Mesodermal cell (in vitro differentiated cells): ENCODE measurements at regions not wholly inside any gene's neighbourhood (a gene's known extent, or its start where the extent isn't known, plus 50 kb on each side); places are given as distances from the start of the nearest gene placed in this dataset.

Source experiments
- H3K27ac ChIP-seq: 2 replicates; pipeline ENCODE4 v1.7.0; 2013; ENCODE audit warnings: mild to moderate bottlenecking, low read depth, low read length, moderate library complexity; ENCODE audit not compliant: severe bottlenecking
- H3K36me3 ChIP-seq: 2 replicates; pipeline ENCODE4 v1.7.1; 2013; ENCODE audit warnings: mild to moderate bottlenecking, low read length, moderate library complexity; ENCODE audit not compliant: control insufficient read depth, insufficient read depth
- H3K4me1 ChIP-seq: one replicate; pipeline ENCODE4 v1.7.1; 2013; ENCODE audit warnings: mild to moderate bottlenecking, low read length; ENCODE audit not compliant: insufficient read depth, control insufficient read depth, poor library complexity, severe bottlenecking
- H3K4me3 ChIP-seq: 2 replicates; pipeline ENCODE4 v1.7.0; 2013; ENCODE audit warnings: low read length, control low read depth, mild to moderate bottlenecking; ENCODE audit not compliant: insufficient read depth, poor library complexity, severe bottlenecking; ENCODE audit errors: extremely low read depth
- H3K9me3 ChIP-seq: 2 replicates; pipeline ENCODE4 v1.7.1; 2013; ENCODE audit warnings: mild to moderate bottlenecking, low read length, moderate library complexity; ENCODE audit not compliant: control insufficient read depth
- WGBS, 2 experiments: methylation state at CpG; one replicate each; pipeline ENCODE4 v1.1.5; 2013; ENCODE audit warnings: missing lambda C conversion rate in 2 of 2; ENCODE audit not compliant: insufficient coverage in 2 of 2; 5-methylcytosine and 5-hydroxymethylcytosine counted together

DNA sequence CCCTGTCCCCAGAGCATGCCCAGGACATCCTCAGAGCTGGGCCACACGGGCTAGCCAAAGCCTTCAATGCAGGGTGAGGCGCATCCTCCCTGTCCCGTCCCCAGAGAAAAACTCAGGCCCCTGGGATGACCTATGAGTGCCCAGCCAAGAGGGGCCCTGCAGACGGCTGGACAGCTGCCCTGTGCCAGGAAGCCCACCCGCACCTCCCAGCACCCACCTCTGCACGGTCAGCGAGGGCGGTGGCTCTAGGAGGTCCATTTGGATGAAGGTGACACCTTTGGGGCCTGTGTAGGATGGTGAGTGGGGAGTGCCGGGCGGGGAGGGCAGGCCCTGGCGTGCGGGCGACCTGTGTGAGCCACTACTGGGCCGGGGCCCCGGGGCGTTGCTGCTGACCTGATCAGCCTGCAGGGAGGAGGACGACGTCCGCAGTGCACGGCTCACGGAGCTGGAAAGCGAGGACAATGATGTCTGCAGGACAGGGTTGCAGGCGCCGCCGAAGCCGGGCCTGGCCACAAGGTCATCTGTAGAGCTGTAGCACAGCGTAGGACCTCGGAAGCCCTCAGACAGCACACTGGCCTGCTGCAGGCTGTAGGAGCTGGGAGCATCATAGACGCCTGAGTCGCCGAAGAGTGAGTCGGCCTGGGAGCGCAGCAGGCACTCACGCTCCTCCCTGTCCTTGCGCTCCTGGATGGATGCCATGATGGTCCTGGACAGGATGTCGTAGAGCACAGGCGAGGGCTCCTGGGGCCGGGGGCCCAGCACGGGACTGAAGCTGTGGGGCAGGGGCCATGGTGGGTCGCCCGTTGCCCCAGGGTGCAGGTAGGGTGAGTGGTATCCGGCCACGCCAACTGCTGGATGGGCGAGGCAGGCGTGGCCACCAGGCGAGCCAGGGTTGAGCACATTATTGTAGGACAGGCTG lies 180.5 kb downstream of the IGLL1 start:
- Histone ChIP-seq H3K4me1 (peaks cover 21% of the 10 kb centered on the region), H3K4me3 (no peak overlapping the region), H3K36me3 (peaks cover 14% of the 10 kb centered on the region), H3K27ac (no peak overlapping the region), H3K9me3 (no peaks in the 10 kb centered on the region)
- 93 to 96% methylated on average over 40 to 45 of the region's 46 CpGs for WGBS, 2 experiments

DNA sequence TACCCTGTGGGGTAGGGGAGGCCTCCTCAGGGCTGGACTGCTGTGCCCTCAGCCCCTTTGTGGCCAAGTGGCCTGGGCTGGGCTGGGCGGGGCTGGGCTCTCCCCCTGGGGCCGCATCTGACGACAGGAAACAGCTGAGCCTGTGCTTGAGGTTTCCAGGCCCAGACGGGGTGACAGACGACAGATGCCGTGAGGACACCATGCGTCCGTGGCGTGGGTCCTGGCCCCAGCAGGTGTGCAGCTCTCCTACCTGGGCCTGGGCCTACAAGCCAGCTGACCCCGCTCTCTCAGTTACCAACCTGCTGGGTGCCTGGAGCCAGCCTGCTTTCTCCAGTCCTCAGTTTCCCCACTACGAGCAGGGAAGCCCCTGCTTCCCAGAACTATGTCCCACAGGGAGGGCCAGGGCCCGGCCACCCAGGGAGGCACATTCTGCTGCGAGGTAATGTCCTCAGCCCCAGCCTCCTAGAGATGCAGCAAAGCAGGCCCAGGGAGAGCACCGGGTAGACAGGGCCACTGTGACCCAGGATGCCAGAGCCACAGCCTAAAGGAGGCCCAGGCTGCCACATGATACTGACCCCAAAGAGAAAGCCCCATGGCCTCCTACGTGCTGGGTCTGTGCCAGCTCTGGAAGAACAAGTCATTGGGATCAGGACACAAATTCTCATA lies 181.3 kb downstream of the IGLL1 start:
- Histone ChIP-seq H3K9me3 (no peaks in the 10 kb centered on the region), H3K36me3 (peaks cover 14% of the 10 kb centered on the region), H3K4me3 (no peak overlapping the region), H3K27ac (no peak overlapping the region), H3K4me1 (peaks cover 21% of the 10 kb centered on the region)
- WGBS, 2 experiments, result 88% methylated on average over 9 to 14 of the region's 15 CpGs

DNA sequence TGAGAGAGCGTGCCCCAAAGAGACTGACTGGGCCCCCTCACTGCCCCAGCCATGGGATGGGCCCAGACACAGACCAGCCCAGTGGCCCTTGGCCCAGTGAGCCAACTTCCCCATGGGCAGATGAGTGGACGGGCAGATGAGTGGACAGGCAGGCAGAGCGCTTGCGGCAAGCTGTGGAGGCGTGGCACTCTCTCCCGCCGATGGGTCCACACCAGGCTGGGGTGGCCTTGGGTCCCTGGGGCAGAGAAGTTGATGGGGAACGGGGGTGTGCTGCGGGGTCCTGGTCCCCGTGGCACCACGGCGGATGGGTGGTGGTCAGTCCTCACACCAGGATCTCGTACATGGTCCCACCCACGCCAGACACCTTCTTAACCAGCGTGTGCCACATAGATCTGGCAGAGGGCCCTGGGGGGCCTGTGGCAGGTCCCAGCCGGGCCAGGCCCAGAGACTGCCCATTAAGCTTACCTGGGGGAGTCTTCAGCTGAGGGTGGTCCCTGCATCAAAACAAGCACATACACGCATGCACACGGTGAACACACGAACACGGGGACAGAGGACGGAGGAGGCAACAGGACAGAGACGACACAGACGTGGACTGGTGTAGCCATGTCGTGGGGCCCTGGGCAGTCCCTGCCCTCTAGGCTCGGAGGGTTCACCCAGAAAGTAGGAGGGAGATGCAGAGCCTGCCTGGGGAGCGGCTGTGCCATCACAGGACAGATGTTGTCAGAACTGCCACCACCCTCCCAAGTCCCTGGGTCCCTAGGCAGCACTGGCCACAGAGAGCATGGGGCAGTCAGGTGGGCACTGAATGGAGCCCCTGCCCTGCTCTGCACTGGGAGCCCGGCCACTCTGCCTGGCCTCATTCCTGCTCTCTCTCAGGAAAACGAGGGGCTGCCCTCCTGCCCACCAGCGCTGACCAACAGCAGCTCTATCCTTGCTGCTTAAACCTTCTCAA lies 182.2 kb downstream of the IGLL1 start:
- H3K27ac ChIP-seq, result no peak overlapping the region
- H3K4me3 ChIP-seq, result no peak overlapping the region
- peaks cover 14% of the 10 kb centered on the region for H3K36me3 ChIP-seq
- peaks cover 17% of the 10 kb centered on the region for H3K4me1 ChIP-seq
- no peaks in the 10 kb centered on the region for H3K9me3 ChIP-seq
- WGBS, 2 experiments, result 90 to 94% methylated on average over 23 to 29 of the region's 29 CpGs

DNA sequence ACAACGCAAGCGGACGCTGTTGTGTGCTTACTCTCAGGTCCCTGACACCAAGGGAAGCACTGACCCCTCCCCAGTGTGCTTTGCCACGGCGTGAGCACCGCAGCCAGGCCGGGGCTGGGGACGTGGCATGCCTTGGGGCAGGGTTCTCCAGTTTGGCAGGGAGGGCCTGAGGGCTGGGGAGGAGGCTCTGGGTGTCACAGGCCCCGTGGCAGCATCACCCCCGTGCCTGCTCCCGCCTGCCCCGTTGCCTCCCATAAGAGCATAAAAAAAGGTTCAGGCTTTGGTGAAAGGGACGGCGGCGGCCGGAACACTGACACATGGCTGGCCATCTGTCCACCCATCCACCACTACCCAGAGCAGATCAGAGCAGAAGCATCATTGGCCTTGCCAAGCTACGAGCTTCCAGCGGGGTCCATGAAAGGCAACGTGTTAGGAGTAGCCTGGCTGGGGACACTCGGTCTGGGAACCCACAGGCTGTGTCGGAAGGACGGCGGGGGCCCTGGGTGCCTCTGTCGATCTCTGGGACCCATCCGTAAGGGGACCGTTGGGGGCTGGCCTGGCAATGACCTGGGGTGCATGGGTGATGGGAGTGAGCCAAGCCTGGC lies 183.0 kb downstream of the IGLL1 start:
- 93 to 95% methylated on average over 21 to 23 of the region's 26 CpGs for WGBS, 2 experiments

DNA sequence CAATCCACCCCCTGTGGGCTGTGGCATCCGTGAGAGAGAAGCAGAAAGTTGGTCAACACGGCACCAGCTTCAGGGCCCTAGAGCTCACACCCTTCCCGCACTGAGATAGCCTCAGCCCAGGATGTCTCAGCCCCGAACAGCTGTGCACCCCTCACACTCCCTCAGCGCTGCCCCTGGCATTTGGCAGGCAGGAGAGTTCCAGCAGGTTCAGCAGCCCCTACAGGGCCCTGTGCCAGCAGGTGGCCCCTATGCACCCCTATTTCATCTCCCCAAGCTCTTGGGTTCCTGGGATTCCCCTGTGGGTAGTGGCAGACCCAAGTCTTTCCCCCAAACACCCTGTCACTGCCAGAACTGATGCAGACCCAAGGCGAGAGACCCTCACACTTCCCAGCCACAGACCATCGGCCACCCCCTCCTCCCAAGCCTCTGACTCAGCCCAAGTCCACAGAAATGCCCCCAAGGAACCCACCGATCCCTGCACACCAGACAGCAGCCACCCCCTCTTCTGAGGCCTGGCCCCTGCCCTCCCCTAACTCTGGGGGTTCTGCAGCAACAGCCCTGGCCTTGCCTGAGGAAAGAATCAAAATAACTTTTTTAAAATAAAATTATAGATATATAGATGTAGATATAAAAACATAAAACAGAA lies 183.6 kb downstream of the IGLL1 start:
- Histone ChIP-seq H3K4me3 (no peak overlapping the region), H3K36me3 (peaks cover 14% of the 10 kb centered on the region), H3K9me3 (no peaks in the 10 kb centered on the region), H3K4me1 (peaks cover 15% of the 10 kb centered on the region), H3K27ac (no peak overlapping the region)
- 84 to 92% methylated on average over 4 to 8 of the region's 8 CpGs for WGBS, 2 experiments

More for the DNA sequence above, 183.0 kb downstream of the IGLL1 start:
- Histone ChIP-seq H3K9me3 (no peaks in the 10 kb centered on the region), H3K36me3 (peaks cover 14% of the 10 kb centered on the region), H3K27ac (no peak overlapping the region), H3K4me1 (peaks cover 15% of the 10 kb centered on the region), H3K4me3 (no peak overlapping the region)

DNA sequence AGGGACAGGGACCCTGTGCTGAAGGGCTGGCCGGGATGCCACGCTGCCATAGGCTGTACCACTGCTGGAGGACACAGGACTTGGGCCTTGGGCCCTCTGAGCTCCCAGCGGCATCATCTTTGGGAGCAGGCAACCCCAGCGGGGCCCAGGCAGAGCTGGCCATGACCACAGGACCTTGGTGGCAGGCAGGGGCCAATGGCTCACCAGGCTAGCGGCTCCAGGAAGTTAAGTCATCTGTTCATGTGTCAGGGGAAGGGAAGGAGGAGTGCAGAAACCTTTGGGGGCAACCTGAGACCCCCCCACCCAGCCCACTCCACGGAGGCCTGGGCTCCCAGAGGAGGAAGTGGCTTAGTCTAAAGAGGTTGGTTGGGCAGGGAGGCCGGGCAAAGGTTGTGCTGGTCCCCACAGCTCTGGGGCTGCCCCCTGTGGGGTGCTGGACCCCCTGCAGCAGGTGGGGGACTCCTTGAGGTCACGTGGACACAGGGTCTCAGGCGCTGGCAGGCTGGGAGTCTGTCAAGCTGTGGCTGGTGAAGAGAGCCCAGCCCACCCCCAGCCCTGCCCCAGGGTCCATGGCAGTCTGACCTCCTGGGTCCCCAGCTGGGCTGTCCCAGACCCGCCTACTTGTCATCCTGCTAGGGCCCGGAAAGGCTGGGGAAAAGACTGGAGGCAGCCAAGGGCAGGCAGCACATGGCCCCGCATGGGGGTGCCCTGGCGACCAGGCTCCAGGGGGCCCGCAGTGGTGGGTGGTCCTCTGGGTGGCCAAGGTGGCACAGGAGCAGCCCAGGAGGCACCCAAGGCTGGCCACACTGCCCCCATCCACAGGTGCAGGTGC lies 184.3 kb downstream of the IGLL1 start:
- H3K36me3 ChIP-seq, result peaks cover 14% of the 10 kb centered on the region
- no peak overlapping the region for H3K4me3 ChIP-seq
- no peak overlapping the region for H3K27ac ChIP-seq
- 93% methylated on average over 11 to 12 of the region's 14 CpGs for WGBS, 2 experiments
- H3K9me3 ChIP-seq, result no peaks in the 10 kb centered on the region
- H3K4me1 ChIP-seq, result peaks cover 13% of the 10 kb centered on the region

DNA sequence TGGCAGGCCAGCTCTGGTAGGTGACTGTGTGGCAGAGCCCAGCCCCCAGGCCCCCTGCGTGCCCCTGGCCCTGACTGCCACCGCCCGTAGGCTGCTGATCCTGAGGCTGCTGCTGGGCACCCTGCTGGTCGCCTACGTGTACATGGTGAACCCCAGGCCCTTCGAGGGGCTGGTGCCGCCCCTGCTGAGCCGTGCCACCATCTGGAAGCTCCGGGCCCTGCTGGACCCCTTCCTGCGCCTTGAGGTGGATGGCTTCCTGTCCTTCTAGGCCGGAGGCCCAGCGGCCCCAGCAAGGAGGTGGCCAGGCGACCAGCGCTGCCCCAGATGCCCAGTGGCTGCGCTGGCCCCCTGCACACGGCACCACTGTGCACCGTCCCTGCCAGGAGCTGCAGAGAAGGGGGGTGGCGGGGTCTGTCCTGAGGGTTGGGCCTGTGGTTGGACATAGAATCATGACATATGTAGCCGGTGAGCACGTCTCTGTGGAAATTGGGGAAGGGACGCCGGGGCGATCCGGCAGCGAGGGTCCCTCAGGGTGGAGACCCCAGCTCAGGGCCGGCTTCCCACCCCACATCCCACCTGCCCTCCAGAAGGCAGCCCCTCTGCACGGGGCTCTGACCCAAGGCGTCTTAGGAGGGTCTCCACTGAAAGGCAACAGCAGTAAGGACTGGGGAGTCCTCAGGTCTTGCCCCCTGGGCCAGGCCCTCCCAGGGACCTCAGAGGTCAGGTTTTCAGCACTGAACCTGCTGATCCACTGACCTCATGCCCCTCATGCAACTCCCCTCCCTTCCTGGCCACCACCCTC lies 185.4 kb downstream of the IGLL1 start:
- Histone ChIP-seq H3K4me1 (peaks cover 7% of the 10 kb centered on the region), H3K27ac (no peak overlapping the region)
- WGBS, 2 experiments, result 93 to 94% methylated on average over 19 to 23 of the region's 28 CpGs

DNA sequence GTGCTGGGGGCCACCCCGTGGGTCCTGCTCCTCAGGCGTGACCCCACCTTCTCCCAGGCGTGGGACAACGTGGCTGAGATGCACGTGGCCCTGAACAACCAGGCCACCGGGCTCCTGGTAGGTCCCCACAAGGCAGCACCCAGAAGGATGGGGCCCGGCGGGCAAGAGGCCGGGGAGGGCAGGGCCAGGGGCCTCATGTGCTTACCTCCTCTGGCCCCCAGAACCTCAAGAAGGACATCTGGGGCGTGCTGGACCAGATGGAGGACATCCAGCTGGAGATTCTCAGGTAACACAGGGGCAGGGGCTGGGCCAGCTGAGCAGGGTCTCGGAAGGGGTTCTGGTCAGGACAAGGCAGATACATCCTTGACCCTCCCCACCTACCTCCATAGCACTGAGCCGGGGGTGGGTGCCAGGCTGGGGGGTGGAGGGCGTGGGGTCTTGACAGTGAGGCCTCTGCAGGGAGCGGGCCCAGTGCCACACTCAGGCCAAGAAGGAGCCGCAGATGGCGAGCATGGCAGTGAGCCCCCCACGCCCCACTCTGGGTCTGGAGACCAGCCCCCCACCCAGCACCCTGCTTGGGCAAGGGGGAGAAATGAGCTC lies 186.3 kb downstream of the IGLL1 start:
- H3K36me3 ChIP-seq, result peaks cover 14% of the 10 kb centered on the region
- no peak overlapping the region for H3K4me3 ChIP-seq
- 94% methylated on average over 9 to 10 of the region's 17 CpGs for WGBS, 2 experiments
- H3K4me1 ChIP-seq, result peaks cover 9% of the 10 kb centered on the region
- H3K9me3 ChIP-seq, result no peaks in the 10 kb centered on the region
- no peak overlapping the region for H3K27ac ChIP-seq

More for the DNA sequence above, 185.4 kb downstream of the IGLL1 start:
- no peak overlapping the region for H3K4me3 ChIP-seq
- H3K36me3 ChIP-seq, result peaks cover 14% of the 10 kb centered on the region
- H3K9me3 ChIP-seq, result no peaks in the 10 kb centered on the region
